Spleen (tissue), 11 donors: ENCODE measurements at regions not wholly inside any gene's neighbourhood (a gene's known extent, or its start where the extent isn't known, plus 50 kb on each side); places are given as distances from the start of the nearest gene placed in this dataset.

Source experiments
- DNase-seq: peaks from one replicate; pipeline ENCODE4 v3.0.0-alpha.2; 2020
- H3K27ac ChIP-seq, 8 donors: fragments of 200-600 bp; sonication (generic) in 7 of 8; 1 replicate in 4 of 8; 2 replicates in 4 of 8; pipeline versions ENCODE4 v1.5.0 to v1.8.0; 2016 to 2021; ENCODE audit warnings: inconsistent platforms in 4 of 8, mild to moderate bottlenecking in 4 of 8, moderate library complexity in 1 of 8
- H3K27me3 ChIP-seq, 7 donors: fragments of 200-600 bp; sonication (generic) in 6 of 7; replicated peaks in 1 of 7; 1 replicate in 4 of 7; 2 replicates in 3 of 7; pipeline versions ENCODE4 v1.5.0 to v1.8.0; 2016 to 2021; ENCODE audit warnings: inconsistent platforms in 3 of 7, mild to moderate bottlenecking in 1 of 7
- H3K36me3 ChIP-seq, 6 donors: fragments of 200-600 bp; sonication (generic) in 5 of 6; 1 replicate in 4 of 6; 2 replicates in 2 of 6; pipeline versions ENCODE4 v1.5.0 to v1.8.0; 2016 to 2021; ENCODE audit warnings: inconsistent platforms in 2 of 6
- H3K4me1 ChIP-seq, 6 donors: fragments of 200-600 bp; sonication (generic) in 5 of 6; 1 replicate in 3 of 6; 2 replicates in 3 of 6; pipeline versions ENCODE4 v1.5.0 to v1.8.0; 2016 to 2021; ENCODE audit warnings: inconsistent platforms in 3 of 6
- H3K4me3 ChIP-seq, 8 donors: fragments of 200-600 bp; sonication (generic) in 7 of 8; 1 replicate in 4 of 8; 2 replicates in 4 of 8; pipeline versions ENCODE4 v1.5.0 to v1.8.0; 2016 to 2021; ENCODE audit warnings: inconsistent platforms in 4 of 8, mild to moderate bottlenecking in 4 of 8, moderate library complexity in 2 of 8
- H3K9me3 ChIP-seq, 8 donors: fragments of 200-600 bp; sonication (generic) in 7 of 8; 1 replicate in 4 of 8; 2 replicates in 4 of 8; pipeline versions ENCODE4 v1.5.0 to v1.8.0; 2016 to 2021; ENCODE audit warnings: inconsistent platforms in 4 of 8
- POLR2A ChIP-seq, 3 donors: fragments of 450-650 bp; IDR thresholded peaks; one replicate each; pipeline ENCODE4 v1.5.1; 2017; ENCODE audit warnings: antibody characterized with exemption in 3 of 3, mild to moderate bottlenecking in 1 of 3
- POLR2AphosphoS5 ChIP-seq, 3 donors: sonication (generic); formaldehyde crosslinking; IDR thresholded peaks; one replicate each; pipeline ENCODE4 v1.5.1; 2017; ENCODE audit warnings: antibody characterized with exemption in 3 of 3
- WGBS, 5 donors: extraction: QIAGEN DNeasy Blood & Tissue Kit in 3 of 5; methylation state at CpG; one replicate each; pipeline versions ENCODE4 v1.1.5 to v1.1.7; 2013 to 2018; 5-methylcytosine and 5-hydroxymethylcytosine counted together
- intact Hi-C: fragments of 100-400 bp; cut with DNase I; formaldehyde crosslinking; loops from one replicate; pipeline ENCODE4 v1.15.0; 2023; ENCODE audit warnings: low total_unique reads
- TF ChIP-seq, protein P1 (sequence below), 11 experiments: fragments of 200-600 bp in 7 of 11; fragments of 450-650 bp in 4 of 11; sonication (generic) in 4 of 11; IDR thresholded peaks in 8 of 11; conservative IDR thresholded peaks in 3 of 11; 1 replicate in 7 of 11; 2 replicates in 4 of 11; pipeline versions ENCODE4 v1.4.0 to v1.8.0; 2016 to 2021; ENCODE audit warnings: antibody characterized with exemption in 11 of 11, inconsistent platforms in 4 of 11, mild to moderate bottlenecking in 1 of 11
- donor health status: healthy with polysubstance abuse.
- donor health status: DM: no; HTN: no; CAD: no; lungs with moderate emphysema.
- donor health status: DM: no; HTN: no; CAD: no.
- donor health status: Bipolar disorder and iron deficiency.
- donor health status: healthy.
- donor health status: DM: no; HTN: no; CAD: no.
- donor health status: DM: yes; HTN: yes; CAD: no.

- Histone ChIP-seq H3K9me3 (no peaks in the 10 kb centered on the region), H3K27me3 (no peaks in the 10 kb centered on the region), H3K27ac (no peak overlapping the region), H3K4me3 (no peak overlapping the region), H3K36me3 (no peaks in the 10 kb centered on the region), H3K4me1 (no peaks in the 10 kb centered on the region)
- DNase-seq: no peak
- WGBS, 5 donors: 89 to 99% (median 93%) methylated on average over 2 of the region's 2 CpGs
- intact Hi-C loops: no loop called here
- TF ChIP-seq POLR2AphosphoS5 (IDR thresholded peaks at IDR 0.05) (no peak), POLR2A (IDR thresholded peaks at IDR 0.05) (no peak)
- TF ChIP-seq, protein P1, sequence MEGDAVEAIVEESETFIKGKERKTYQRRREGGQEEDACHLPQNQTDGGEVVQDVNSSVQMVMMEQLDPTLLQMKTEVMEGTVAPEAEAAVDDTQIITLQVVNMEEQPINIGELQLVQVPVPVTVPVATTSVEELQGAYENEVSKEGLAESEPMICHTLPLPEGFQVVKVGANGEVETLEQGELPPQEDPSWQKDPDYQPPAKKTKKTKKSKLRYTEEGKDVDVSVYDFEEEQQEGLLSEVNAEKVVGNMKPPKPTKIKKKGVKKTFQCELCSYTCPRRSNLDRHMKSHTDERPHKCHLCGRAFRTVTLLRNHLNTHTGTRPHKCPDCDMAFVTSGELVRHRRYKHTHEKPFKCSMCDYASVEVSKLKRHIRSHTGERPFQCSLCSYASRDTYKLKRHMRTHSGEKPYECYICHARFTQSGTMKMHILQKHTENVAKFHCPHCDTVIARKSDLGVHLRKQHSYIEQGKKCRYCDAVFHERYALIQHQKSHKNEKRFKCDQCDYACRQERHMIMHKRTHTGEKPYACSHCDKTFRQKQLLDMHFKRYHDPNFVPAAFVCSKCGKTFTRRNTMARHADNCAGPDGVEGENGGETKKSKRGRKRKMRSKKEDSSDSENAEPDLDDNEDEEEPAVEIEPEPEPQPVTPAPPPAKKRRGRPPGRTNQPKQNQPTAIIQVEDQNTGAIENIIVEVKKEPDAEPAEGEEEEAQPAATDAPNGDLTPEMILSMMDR (IDR thresholded peaks at IDR 0.05 in 8 of 11, conservative IDR thresholded peaks at IDR 0.05 in 3 of 11): no peak
Measured at GRCh38 chr3:31379598-31379997, 153.1 kb upstream of the STT3B start.

DNA sequence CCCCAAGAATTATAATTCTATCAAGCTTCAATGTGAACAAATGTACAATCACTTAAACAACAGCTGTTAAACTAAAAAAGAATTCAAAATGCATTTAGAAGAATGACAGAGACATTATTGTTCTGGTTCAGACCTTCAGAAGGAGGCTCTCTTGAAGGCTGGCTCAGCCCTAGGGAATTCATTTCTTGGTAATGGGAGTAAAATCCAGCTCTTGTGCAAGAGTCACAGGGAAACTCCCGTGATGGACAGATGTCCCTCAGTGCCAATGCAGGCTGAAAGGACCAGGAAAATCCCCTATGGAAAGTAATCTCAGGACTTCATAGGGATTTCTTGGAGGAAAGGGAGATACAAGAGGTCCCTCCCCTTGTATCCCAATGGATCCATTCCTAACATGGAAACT lies 149.9 kb upstream of the STT3B start:
- TF ChIP-seq, protein P1 (IDR thresholded peaks at IDR 0.05 in 8 of 11, conservative IDR thresholded peaks at IDR 0.05 in 3 of 11): no peak
- TF ChIP-seq POLR2A (IDR thresholded peaks at IDR 0.05) (no peak), POLR2AphosphoS5 (IDR thresholded peaks at IDR 0.05) (no peak)
- no peaks in the 10 kb centered on the region for H3K27me3 ChIP-seq
- 76 to 93% (median 88%) methylated on average over 1 of the region's 1 CpG for WGBS, 5 donors
- H3K36me3 ChIP-seq: no peaks in the 10 kb centered on the region
- intact Hi-C loops: no loop called here
- DNase-seq: no peak
- no peak overlapping the region for H3K27ac ChIP-seq
- peaks cover 0 to 13% (median 10%) of the 10 kb centered on the region in 8 donors for H3K9me3 ChIP-seq
- H3K4me3 ChIP-seq: no peak overlapping the region
- H3K4me1 ChIP-seq: no peaks in the 10 kb centered on the region

- TF ChIP-seq POLR2AphosphoS5 (IDR thresholded peaks at IDR 0.05): no peak
- TF ChIP-seq, protein P1 (IDR thresholded peaks at IDR 0.05 in 8 of 11, conservative IDR thresholded peaks at IDR 0.05 in 3 of 11): no peak
- TF ChIP-seq POLR2A (IDR thresholded peaks at IDR 0.05): no peak
- Histone ChIP-seq H3K27me3 (no peaks in the 10 kb centered on the region), H3K9me3 (peaks cover 0 to 13% (median 10%) of the 10 kb centered on the region in 8 donors), H3K36me3 (no peaks in the 10 kb centered on the region), H3K27ac (no peak overlapping the region), H3K4me3 (no peak overlapping the region), H3K4me1 (no peaks in the 10 kb centered on the region)
- WGBS, 5 donors: 87 to 97% (median 90%) methylated on average over 1 of the region's 1 CpG
- no peak for DNase-seq
- intact Hi-C loops: no loop called here
Measured at GRCh38 chr3:31384117-31384516, 148.6 kb upstream of the STT3B start.

DNA sequence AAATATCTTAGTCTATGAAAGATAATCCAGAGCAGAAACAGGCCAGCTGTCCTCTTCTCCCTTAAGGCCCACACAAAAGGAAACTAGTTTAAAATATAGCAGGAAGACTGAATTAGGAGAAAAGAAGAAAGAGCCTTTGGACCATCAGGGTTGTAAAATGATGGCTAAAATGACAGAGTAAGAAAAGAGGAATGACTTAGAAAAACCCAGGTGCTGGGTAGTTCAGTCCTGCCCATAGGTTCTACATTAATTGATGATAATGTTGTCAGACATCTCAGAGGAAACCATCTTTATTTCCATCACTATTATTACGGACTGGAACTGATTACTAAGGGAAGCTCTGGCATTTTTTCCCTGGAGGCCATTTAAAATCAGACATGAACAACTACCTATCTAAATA lies 142.8 kb upstream of the STT3B start:
- Histone ChIP-seq H3K27ac (no peak overlapping the region), H3K9me3 (peaks cover 0 to 13% (median 10%) of the 10 kb centered on the region in 8 donors), H3K36me3 (no peaks in the 10 kb centered on the region), H3K27me3 (no peaks in the 10 kb centered on the region), H3K4me3 (no peak overlapping the region), H3K4me1 (no peaks in the 10 kb centered on the region)
- intact Hi-C loops: no loop called here
- no peak for TF ChIP-seq POLR2A (IDR thresholded peaks at IDR 0.05)
- TF ChIP-seq, protein P1 (IDR thresholded peaks at IDR 0.05 in 8 of 11, conservative IDR thresholded peaks at IDR 0.05 in 3 of 11): no peak
- TF ChIP-seq POLR2AphosphoS5 (IDR thresholded peaks at IDR 0.05): no peak
- 73 to 96% (median 86%) methylated on average over 1 of the region's 1 CpG for WGBS, 5 donors
- no peak for DNase-seq
